ENCODE measurements at regions not wholly inside any gene's neighbourhood (a gene's known extent, or its start where the extent isn't known, plus 50 kb on each side); places are given as distances from the start of the nearest gene placed in this dataset.
"Not testable (repeated sequence)": the region's sequence is repeated elsewhere in the genome, so short reads cannot be mapped to it uniquely, and the experiment has no call there.

- intact Hi-C loops (cut with DNase I) = no loop called here
- Histone ChIP-seq H3K4me3 (no peak overlapping the region), H3K36me3 (no peaks in the 10 kb centered on the region), H3K27ac (no peak overlapping the region), H3K27me3 (ENCODE audit: low read depth) (no peaks in the 10 kb centered on the region), H3K4me1 (no peaks in the 10 kb centered on the region), H3K9me3 (no peaks in the 10 kb centered on the region)
- ATAC-seq (no peak), DNase-seq (no peak)
- TF ChIP-seq, protein P1, sequence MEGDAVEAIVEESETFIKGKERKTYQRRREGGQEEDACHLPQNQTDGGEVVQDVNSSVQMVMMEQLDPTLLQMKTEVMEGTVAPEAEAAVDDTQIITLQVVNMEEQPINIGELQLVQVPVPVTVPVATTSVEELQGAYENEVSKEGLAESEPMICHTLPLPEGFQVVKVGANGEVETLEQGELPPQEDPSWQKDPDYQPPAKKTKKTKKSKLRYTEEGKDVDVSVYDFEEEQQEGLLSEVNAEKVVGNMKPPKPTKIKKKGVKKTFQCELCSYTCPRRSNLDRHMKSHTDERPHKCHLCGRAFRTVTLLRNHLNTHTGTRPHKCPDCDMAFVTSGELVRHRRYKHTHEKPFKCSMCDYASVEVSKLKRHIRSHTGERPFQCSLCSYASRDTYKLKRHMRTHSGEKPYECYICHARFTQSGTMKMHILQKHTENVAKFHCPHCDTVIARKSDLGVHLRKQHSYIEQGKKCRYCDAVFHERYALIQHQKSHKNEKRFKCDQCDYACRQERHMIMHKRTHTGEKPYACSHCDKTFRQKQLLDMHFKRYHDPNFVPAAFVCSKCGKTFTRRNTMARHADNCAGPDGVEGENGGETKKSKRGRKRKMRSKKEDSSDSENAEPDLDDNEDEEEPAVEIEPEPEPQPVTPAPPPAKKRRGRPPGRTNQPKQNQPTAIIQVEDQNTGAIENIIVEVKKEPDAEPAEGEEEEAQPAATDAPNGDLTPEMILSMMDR (IDR thresholded peaks at IDR 0.05) = no peak
These were observed 251.3 kb downstream of the ANKRD60 start for GRCh38 chr20:57977141-57977540.

- ATAC-seq (no peak), DNase-seq (no peak)
- Histone ChIP-seq H3K9me3 (no peaks in the 10 kb centered on the region), H3K27ac (no peak overlapping the region), H3K4me1 (no peaks in the 10 kb centered on the region), H3K4me3 (no peak overlapping the region), H3K36me3 (no peaks in the 10 kb centered on the region), H3K27me3 (ENCODE audit: low read depth) (no peaks in the 10 kb centered on the region)
- intact Hi-C loops (cut with DNase I) = no loop called here
- TF ChIP-seq, protein P1 (IDR thresholded peaks at IDR 0.05) = no peak
These were observed 253.6 kb downstream of the ANKRD60 start for GRCh38 chr20:57974863-57975262.

GRCh38 chr20:57973886-57974285, 254.6 kb downstream of the ANKRD60 start:
- no peak for DNase-seq
- Histone ChIP-seq H3K4me1 (no peaks in the 10 kb centered on the region), H3K27ac (no peak overlapping the region), H3K36me3 (no peaks in the 10 kb centered on the region), H3K27me3 (ENCODE audit: low read depth) (no peaks in the 10 kb centered on the region), H3K4me3 (no peak overlapping the region), H3K9me3 (no peaks in the 10 kb centered on the region)
- no peak for ATAC-seq
- TF ChIP-seq, protein P1 (IDR thresholded peaks at IDR 0.05) = no peak
- intact Hi-C loops (cut with DNase I) = no loop called here

DNA sequence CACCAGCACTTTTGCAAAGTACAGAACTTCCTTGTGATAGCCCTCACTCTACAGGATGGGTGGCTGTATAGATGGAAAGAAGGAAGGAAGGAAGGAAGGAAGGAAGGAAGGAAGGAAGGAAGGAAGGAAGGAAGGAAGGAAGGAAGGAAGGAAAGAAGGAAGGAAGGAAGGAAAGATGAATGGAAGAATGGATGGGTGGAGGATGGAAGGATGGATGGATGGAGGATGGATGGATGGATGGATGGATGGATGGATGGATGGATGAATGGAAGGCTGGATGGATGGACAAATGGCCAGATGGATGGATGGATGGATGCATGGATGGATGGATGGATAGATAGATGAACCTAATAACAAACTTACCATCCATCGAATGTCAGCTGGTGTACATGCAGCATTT, 256.9 kb downstream of the ANKRD60 start:
- not testable (repeated sequence) for H3K4me3 ChIP-seq; ATAC-seq; H3K27me3 ChIP-seq (ENCODE audit: low read depth)

DNA sequence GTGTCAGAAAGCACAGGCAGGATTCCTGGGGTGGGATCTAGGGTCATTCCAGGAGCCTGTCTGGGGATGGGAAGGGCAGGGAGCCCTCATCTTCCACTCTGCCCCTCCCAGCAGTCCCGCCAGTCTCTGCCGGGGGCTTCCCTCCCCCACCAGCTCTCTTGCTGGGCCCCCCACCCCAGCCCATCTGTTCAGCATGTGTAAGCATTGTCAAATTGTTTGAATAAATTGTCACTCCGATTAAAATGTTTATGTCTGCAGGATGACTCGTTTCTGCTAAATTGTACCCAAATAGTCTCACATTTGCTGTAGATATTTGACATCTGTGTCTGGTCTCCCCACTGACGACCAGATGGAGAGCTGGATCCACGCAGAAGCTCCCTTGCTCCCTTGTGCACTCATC, 257.6 kb downstream of the ANKRD60 start:
- Histone ChIP-seq H3K27me3 (ENCODE audit: low read depth) (no peaks in the 10 kb centered on the region), H3K9me3 (no peaks in the 10 kb centered on the region), H3K36me3 (no peaks in the 10 kb centered on the region), H3K27ac (no peak overlapping the region), H3K4me1 (no peaks in the 10 kb centered on the region), H3K4me3 (no peak overlapping the region)
- DNase-seq (no peak), ATAC-seq (no peak)
- TF ChIP-seq, protein P1 (IDR thresholded peaks at IDR 0.05) = no peak
- intact Hi-C loops (cut with DNase I) = no loop called here

More for the DNA sequence above, 256.9 kb downstream of the ANKRD60 start:
- H3K4me1 ChIP-seq; H3K27ac ChIP-seq; H3K36me3 ChIP-seq; DNase-seq; H3K9me3 ChIP-seq; intact Hi-C loops (cut with DNase I): not testable (repeated sequence)

- intact Hi-C loops (cut with DNase I) = no loop called here
- ATAC-seq = no peak
- no peak overlapping the region for H3K4me3 ChIP-seq
- H3K9me3 ChIP-seq = no peaks in the 10 kb centered on the region
- TF ChIP-seq, protein P1 (IDR thresholded peaks at IDR 0.05) = no peak
- H3K36me3 ChIP-seq = no peaks in the 10 kb centered on the region
- no peaks in the 10 kb centered on the region for H3K4me1 ChIP-seq
- no peak for DNase-seq
- no peaks in the 10 kb centered on the region for H3K27me3 ChIP-seq (ENCODE audit: low read depth)
- H3K27ac ChIP-seq = no peak overlapping the region
These were observed 258.3 kb downstream of the ANKRD60 start for GRCh38 chr20:57970116-57970515.
